ENCODE measurements at regions not wholly inside any gene's neighbourhood (a gene's known extent, or its start where the extent isn't known, plus 50 kb on each side); places are given as distances from the start of the nearest gene placed in this dataset.
"Not testable (repeated sequence)": the region's sequence is repeated elsewhere in the genome, so short reads cannot be mapped to it uniquely, and the experiment has no call there.

DNA sequence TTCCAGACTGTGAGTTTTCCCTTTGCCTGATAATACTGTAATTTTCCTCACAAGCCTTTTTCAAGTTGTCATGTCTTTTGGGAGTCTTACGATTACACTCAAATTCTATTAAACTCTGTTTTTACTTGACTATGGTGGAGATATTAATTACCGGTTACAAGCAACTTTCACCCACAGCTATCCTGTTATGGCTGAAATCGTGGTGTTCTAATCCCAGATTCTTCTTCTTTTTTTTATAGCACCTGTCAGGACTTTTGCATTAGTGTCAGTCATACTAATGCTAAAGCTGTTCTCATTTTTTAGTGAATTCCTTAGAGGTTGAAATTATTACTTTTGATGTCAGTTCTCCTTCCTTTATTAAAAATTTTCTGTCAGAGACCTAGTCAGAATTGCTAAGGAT is 187.8 kb upstream of the CSNK1A1L start:
- in situ Hi-C loops (cut with MboI; ENCODE audit: low pct_unique_long_range_greater_than_20kb, low sequenced_read_pairs, unreplicated experiment): no loop called here
- TF ChIP-seq, protein P1, sequence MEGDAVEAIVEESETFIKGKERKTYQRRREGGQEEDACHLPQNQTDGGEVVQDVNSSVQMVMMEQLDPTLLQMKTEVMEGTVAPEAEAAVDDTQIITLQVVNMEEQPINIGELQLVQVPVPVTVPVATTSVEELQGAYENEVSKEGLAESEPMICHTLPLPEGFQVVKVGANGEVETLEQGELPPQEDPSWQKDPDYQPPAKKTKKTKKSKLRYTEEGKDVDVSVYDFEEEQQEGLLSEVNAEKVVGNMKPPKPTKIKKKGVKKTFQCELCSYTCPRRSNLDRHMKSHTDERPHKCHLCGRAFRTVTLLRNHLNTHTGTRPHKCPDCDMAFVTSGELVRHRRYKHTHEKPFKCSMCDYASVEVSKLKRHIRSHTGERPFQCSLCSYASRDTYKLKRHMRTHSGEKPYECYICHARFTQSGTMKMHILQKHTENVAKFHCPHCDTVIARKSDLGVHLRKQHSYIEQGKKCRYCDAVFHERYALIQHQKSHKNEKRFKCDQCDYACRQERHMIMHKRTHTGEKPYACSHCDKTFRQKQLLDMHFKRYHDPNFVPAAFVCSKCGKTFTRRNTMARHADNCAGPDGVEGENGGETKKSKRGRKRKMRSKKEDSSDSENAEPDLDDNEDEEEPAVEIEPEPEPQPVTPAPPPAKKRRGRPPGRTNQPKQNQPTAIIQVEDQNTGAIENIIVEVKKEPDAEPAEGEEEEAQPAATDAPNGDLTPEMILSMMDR (IDR thresholded peaks at IDR 0.05; ENCODE audit: extremely low read depth, insufficient read depth, missing control alignments): no peak
- no peak for DNase-seq (ENCODE audit: low spot score)

DNA sequence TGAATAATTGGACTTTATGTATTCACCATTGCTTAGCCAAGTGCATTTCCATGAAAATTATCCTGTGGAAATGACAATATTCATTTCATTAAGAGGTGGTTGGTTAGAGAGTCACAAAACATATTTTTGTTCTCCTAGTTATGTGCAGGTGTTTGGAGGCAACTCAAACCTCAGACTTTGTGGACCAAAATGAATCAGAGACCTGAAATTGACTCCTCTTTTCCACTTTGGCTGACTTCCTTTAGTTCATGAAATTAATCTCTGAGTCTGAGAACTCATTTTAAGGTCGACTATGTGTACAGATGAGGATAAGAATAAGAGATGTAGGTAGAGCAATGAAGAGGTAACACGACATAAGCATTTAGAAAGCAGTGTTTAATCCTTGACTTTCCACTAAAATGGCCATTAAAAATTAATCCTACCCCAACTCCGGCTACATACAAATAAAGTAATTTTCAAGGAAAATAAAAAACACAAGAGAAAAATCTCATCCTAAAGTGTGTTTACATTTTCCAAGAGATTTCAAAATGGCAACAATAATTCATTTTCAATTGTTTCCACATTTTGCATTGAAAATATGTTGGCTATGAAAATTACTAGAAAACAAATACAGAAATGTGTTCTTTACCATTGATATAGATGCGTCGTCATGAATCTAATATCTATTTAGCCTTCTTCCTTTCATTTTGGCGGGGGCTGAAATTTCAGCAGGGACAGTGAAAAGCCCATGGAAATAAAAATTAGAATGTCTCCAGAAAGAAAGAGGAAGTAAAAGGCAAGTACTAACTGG is 185.4 kb upstream of the CSNK1A1L start:
- in situ Hi-C loops (cut with MboI; ENCODE audit: low pct_unique_long_range_greater_than_20kb, low sequenced_read_pairs, unreplicated experiment): no loop called here
- TF ChIP-seq, protein P1 (IDR thresholded peaks at IDR 0.05; ENCODE audit: extremely low read depth, insufficient read depth, missing control alignments): no peak
- no peak for DNase-seq (ENCODE audit: low spot score)

DNA sequence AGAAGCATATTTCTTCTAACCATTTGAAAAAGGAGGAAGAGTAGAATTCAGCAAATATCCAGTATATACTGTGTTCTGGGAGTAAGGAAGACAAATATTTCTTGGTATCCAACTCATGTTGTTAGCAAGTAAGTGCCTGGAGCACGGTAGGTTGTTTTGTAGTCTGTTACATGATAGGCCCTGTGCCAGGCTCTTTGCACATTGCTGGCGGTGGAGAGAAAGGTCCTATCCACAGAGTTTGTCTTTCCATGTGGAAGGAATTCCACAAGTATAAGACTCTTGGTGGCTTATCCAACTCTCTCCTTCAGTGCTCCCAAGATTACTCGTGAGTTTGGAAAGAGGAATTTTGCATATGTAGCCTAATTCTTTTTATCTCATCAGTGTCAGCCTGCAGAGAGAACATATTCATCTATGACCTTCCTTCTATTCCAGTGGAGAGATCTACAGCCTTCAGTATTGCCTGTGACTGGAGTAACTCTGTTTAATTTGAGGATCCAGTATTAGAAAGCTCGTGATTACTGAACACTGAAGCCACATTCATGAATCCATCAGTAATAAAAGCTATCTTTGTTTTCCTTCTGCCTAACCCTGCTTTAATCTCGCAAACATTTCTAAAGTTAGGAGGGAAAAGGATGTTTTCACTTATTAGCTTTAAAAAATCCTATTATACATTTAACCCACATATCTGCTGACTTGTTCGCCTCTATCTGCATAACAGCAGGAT is 183.9 kb upstream of the CSNK1A1L start:
- DNase-seq (ENCODE audit: low spot score): no peak
- in situ Hi-C loops (cut with MboI; ENCODE audit: low pct_unique_long_range_greater_than_20kb, low sequenced_read_pairs, unreplicated experiment): no loop called here
- TF ChIP-seq, protein P1 (IDR thresholded peaks at IDR 0.05; ENCODE audit: extremely low read depth, insufficient read depth, missing control alignments): no peak

DNA sequence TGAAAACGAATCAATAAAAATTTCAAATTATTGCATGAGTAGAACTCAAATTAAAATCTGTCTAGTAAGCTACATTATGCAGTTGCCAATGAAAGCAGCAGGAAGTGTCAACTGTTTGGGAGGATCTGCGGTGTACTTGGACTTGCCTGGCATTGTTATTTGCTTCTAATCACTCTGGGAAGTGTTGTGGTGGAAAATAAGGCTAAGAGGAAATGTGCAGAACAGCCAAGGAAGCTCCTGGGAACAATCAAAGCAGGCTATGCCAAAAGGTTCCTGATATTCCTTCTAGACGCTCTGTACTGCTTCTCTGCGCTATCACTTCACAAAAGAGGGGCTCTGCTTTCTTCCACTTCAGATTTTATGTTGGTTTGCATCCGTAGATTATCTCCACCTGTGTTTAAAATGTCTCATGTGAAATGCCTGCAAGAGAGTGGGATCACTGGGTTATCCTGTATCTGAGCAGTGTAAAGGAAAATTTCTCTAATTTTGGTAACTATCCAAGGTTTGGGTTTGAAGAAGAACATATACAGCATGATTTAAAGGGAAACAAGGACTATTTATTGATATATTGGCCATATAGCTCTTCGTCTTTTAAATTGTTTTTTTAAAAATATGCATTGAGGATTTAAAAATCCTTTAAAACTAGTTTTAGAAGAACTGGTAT is 182.7 kb upstream of the CSNK1A1L start:
- DNase-seq (ENCODE audit: low spot score): no peak
- TF ChIP-seq, protein P1 (IDR thresholded peaks at IDR 0.05; ENCODE audit: extremely low read depth, insufficient read depth, missing control alignments): no peak
- in situ Hi-C loops (cut with MboI; ENCODE audit: low pct_unique_long_range_greater_than_20kb, low sequenced_read_pairs, unreplicated experiment): no loop called here

- DNase-seq (ENCODE audit: low spot score); in situ Hi-C loops (cut with MboI; ENCODE audit: low pct_unique_long_range_greater_than_20kb, low sequenced_read_pairs, unreplicated experiment): not testable (repeated sequence)
Observed at GRCh38 chr13:37280231-37280630, 174.8 kb upstream of the CSNK1A1L start.

DNA sequence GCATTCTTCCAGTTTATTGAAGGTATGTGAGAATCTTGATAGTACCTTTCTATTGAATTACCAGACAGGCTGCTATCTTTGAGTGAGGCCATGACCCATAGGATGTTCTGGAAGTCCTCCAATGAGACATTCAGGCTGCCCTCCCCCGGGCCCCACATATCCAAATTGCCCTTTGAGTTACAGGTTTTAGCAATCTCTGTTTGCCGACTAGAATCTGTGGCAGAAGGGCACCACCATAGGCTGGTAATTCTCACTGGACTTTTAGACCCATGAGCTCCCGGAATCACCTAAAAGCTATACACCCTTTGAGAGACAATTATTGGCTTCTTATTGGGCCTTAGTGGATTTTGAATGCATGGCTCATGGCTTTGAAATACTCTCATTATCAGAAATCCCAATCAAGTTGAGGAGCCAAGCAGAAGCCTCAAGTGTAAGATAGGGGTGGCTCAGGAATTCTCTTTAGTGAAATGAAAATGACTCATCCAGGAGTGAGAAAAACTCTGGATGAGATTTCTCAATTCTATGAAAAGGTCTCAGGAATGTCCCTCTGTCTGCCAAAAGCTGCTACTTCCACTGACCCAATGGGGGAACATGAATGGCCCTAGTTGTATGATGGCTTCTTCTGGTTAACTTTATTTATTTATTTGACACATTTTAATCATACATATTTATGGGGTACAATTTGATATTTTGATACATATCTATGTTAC is 172.1 kb upstream of the CSNK1A1L start:
- DNase-seq (ENCODE audit: low spot score): no peak
- in situ Hi-C loops (cut with MboI; ENCODE audit: low pct_unique_long_range_greater_than_20kb, low sequenced_read_pairs, unreplicated experiment): no loop called here
- TF ChIP-seq, protein P1 (IDR thresholded peaks at IDR 0.05; ENCODE audit: extremely low read depth, insufficient read depth, missing control alignments): no peak
